Mucosa of descending colon (tissue), 3 donors: ENCODE measurements at regions not wholly inside any gene's neighbourhood (a gene's known extent, or its start where the extent isn't known, plus 50 kb on each side); places are given as distances from the start of the nearest gene placed in this dataset.

Source experiments
- ATAC-seq: fragments of 200-7000 bp; cut with Tn5 transposase; one replicate; pipeline ENCODE4 v1.9.1; 2020; ENCODE audit warnings: mild to moderate bottlenecking, moderate library complexity
- DNase-seq, 3 donors: peaks; one replicate each; pipeline ENCODE4 v3.0.0-alpha.2; 2020
- H3K36me3 ChIP-seq: fragments of 200-600 bp; one replicate; pipeline ENCODE4 v1.8.0; 2021; ENCODE audit warnings: low read depth, mild to moderate bottlenecking
- H3K4me1 ChIP-seq: fragments of 200-600 bp; one replicate; pipeline ENCODE4 v1.8.0; 2021; ENCODE audit warnings: low read depth, mild to moderate bottlenecking
- H3K4me3 ChIP-seq: fragments of 200-600 bp; one replicate; pipeline ENCODE4 v1.8.0; 2021; ENCODE audit warnings: mild to moderate bottlenecking
- H3K9me3 ChIP-seq: fragments of 200-600 bp; one replicate; pipeline ENCODE4 v1.8.0; 2021; ENCODE audit warnings: mild to moderate bottlenecking
- intact Hi-C, 2 donors: fragments of 100-400 bp; cut with DNase I in 1 of 2; cut with micrococcal nuclease in 1 of 2; formaldehyde crosslinking; loops; one replicate each; pipeline versions ENCODE4 v1.11.0 to v1.11.1; 2022; cut with DNase I, micrococcal nuclease
- TF ChIP-seq, protein P1 (sequence below): fragments of 200-600 bp; IDR thresholded peaks from one replicate; pipeline ENCODE4 v1.8.0; 2022; ENCODE audit warnings: antibody characterized with exemption, mild to moderate bottlenecking
- donor health status: DM: no; HTN: no; CAD: no; lungs with moderate emphysema.
- donor health status: DM: no; HTN: no; CAD: no.
- donor health status: DM: no; HTN: yes; CAD: no.

DNA sequence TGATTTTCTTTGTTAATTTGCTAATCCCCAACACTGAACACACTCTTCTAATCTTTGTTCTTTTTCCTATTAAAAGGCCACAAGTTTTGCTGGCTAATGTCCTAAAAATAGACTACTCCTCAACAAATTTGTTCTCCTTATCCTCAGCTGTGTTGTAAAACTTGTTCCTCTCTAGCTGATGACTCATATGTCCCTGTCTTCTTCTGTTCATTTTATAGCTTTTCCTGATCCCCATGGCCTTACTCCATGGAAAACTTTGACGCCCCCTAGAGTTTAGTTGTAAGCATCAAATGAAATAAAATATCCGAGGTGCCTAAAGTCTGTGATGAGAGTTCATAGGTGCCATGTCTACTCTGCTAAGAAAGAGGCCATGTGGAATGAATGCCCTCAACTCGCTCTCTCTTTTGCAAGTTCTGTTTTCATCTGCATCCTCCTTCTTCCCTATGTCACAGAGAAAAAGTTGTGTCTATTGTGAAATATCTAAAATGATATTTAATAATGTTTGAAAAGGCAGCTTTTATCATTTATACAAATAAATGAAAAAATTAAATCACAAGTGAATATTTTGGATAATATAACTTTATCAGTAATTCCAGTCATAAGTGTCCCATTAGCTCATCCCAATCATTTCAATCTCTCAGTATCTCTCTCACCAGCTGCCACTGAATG is 237.9 kb downstream of the IPO8 start:
- ATAC-seq (peak; percentile 50), DNase-seq (no peak)
- TF ChIP-seq, protein P1, sequence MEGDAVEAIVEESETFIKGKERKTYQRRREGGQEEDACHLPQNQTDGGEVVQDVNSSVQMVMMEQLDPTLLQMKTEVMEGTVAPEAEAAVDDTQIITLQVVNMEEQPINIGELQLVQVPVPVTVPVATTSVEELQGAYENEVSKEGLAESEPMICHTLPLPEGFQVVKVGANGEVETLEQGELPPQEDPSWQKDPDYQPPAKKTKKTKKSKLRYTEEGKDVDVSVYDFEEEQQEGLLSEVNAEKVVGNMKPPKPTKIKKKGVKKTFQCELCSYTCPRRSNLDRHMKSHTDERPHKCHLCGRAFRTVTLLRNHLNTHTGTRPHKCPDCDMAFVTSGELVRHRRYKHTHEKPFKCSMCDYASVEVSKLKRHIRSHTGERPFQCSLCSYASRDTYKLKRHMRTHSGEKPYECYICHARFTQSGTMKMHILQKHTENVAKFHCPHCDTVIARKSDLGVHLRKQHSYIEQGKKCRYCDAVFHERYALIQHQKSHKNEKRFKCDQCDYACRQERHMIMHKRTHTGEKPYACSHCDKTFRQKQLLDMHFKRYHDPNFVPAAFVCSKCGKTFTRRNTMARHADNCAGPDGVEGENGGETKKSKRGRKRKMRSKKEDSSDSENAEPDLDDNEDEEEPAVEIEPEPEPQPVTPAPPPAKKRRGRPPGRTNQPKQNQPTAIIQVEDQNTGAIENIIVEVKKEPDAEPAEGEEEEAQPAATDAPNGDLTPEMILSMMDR = no peak
- Histone ChIP-seq H3K36me3 (no peaks in the 10 kb centered on the region), H3K4me1 (no peaks in the 10 kb centered on the region), H3K9me3 (peaks cover 2% of the 10 kb centered on the region), H3K4me3 (no peak overlapping the region)
- intact Hi-C loops = no loop called here

DNA sequence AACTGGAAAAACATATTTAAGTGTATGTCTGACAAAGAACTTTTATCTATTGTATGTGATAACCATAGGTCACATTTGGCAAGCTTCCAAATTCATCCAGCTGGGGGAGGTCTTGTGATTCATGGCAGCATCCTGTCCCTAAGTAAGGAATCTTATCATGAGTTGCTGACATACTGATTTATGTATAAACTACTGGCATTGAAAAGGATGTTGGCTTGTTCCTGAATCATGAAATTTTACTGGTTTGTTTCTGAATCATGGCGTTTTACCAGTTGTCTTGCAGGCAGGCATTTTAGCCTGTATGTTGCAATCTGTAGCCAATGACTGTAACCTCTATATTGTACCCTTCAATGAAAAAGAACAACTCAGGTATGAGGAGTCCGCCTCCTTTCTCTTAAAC is 244.8 kb downstream of the IPO8 start:
- H3K4me3 ChIP-seq = no peak overlapping the region
- no peaks in the 10 kb centered on the region for H3K4me1 ChIP-seq
- H3K36me3 ChIP-seq = no peaks in the 10 kb centered on the region
- TF ChIP-seq, protein P1 = no peak
- peaks cover 7% of the 10 kb centered on the region for H3K9me3 ChIP-seq
- DNase-seq = no peak
- ATAC-seq = no peak
- intact Hi-C loops = no loop called here

DNA sequence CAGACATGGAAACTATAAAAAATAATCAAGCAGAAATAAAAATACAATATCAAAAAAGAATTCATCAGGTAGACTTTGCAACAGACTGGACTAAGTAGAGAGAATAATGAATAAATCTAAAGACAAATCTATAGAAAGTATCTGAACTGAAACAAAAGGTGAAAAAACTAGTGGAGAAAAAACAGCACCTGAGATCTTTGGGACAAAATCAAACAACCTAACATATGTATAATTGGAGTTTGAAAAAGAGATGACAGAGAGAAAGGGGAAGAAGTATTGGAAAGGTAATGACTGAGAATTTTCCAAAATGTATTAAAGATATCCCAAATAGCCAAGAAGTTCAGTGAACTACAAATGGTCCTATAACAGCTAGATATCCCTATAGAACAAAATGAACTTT is 245.4 kb downstream of the IPO8 start:
- TF ChIP-seq, protein P1 = no peak
- DNase-seq (no peak), ATAC-seq (no peak)
- intact Hi-C loops = no loop called here
- Histone ChIP-seq H3K4me3 (no peak overlapping the region), H3K36me3 (no peaks in the 10 kb centered on the region), H3K9me3 (peaks cover 7% of the 10 kb centered on the region), H3K4me1 (no peaks in the 10 kb centered on the region)

DNA sequence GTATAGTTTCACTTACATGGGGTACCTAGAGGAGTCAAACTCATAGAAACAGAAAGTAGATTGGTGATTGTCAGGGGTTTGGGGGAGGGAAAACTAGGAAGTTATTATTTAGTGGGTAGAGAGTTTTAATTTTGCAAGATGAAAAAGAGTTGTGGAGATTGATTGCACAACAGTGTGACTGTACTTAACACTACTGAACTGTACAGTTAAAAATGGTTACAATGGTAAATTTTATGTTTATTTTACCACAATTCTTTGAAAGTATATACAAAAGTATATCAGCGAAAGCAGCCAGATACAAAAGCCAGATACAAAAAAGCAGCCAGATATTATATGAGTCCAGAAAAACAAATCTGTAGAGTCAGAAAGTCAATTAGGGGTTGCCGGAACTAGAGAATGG is 247.6 kb downstream of the IPO8 start:
- Histone ChIP-seq H3K4me3 (no peak overlapping the region), H3K36me3 (no peaks in the 10 kb centered on the region), H3K4me1 (no peaks in the 10 kb centered on the region), H3K9me3 (peaks cover 7% of the 10 kb centered on the region)
- TF ChIP-seq, protein P1 = no peak
- intact Hi-C loops = no loop called here
- ATAC-seq (no peak), DNase-seq (no peak)

DNA sequence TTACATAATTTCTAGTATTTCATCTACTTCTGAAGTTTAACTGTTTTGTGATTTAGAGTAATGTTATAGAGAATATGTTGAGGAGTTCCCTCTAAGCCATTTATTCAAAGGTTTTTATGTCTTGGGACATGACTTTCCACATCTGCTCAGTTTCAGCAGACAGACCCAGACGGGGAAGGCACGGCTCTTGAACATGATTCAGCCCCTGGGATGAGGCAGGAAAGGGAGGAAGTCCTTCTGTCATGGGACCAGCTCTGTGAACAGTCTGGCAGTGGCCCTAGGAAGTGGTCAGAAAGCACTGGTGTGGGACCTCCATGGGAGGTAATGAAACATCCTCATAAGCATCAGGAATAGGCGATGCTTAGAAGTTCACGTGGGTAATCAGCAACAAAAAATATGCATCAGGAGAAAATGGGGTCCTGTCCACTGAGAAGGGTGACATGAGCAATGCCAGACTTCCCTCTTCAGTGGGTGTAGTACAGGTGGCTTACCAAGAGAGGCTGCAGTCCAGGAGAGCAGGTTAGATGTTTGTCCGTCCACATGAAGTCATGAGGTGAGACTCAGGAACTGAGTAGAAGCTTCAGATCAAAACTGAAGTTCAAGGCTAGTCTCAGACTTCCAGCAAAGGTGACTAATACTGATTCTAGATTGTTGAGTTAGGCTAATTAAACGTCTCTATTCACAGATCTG is 248.5 kb downstream of the IPO8 start:
- TF ChIP-seq, protein P1 = no peak
- Histone ChIP-seq H3K4me1 (no peaks in the 10 kb centered on the region), H3K9me3 (peaks cover 7% of the 10 kb centered on the region), H3K4me3 (no peak overlapping the region), H3K36me3 (no peaks in the 10 kb centered on the region)
- DNase-seq (no peak), ATAC-seq (no peak)
- intact Hi-C loops = no loop called here
